Bronchial epithelial cell (primary cell): ENCODE measurements at regions not wholly inside any gene's neighbourhood (a gene's known extent, or its start where the extent isn't known, plus 50 kb on each side); places are given as distances from the start of the nearest gene placed in this dataset.
A peak's percentile ranks its signal among the peaks of the same experiment; 100 is the strongest.
"Not testable (repeated sequence)": the region's sequence is repeated elsewhere in the genome, so short reads cannot be mapped to it uniquely, and the experiment has no call there.

Experiments used
- DNase-seq: peaks from one replicate; pipeline ENCODE4 v3.0.0-alpha.2; 2010; ENCODE audit warnings: low read depth
- FAIRE-seq: peaks from 2 replicates; lab custom pipeline; 2011; peaks lifted over from hg19 to GRCh38; lab: Jason Lieb, UNC
- H3K27me3 ChIP-seq: 2 replicates; pipeline ENCODE4 v1.5.1; 2011; ENCODE audit warnings: low read length; ENCODE audit not compliant: control insufficient read depth, insufficient read depth
- H3K36me3 ChIP-seq: 2 replicates; pipeline ENCODE4 v1.5.1; 2011; ENCODE audit warnings: low read length; ENCODE audit not compliant: control insufficient read depth, insufficient read depth
- H3K4me3 ChIP-seq: 2 replicates; pipeline ENCODE4 v1.5.1; 2011; ENCODE audit warnings: mild to moderate bottlenecking, low read depth, low read length, control low read depth
- CTCF ChIP-seq: IDR thresholded peaks from 2 replicates; pipeline ENCODE4 v1.5.1; 2011; ENCODE audit warnings: mild to moderate bottlenecking, moderate library complexity, low read length, control low read depth, inconsistent platforms; ENCODE audit not compliant: insufficient read depth, severe bottlenecking

DNA sequence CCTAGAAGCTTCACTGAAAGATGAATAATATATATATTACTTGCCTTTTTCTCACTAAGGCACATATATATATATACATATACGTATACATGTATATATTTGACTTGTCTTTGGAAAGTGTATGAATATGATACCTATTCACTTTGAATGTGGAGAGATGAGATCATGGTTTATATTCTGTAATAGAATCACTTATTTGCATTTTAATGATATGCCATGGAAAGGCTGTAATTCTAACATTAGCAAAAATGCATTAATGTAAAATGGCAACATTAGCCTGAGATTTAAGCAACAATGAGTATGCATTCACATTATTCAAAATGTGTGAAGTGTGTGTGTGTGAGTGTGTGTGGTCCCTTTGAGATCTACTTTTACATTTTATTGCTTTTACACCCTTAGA, 54.5 kb upstream of the PRKD1 start:
- no peak for DNase-seq
- no peak for TF ChIP-seq CTCF

DNA sequence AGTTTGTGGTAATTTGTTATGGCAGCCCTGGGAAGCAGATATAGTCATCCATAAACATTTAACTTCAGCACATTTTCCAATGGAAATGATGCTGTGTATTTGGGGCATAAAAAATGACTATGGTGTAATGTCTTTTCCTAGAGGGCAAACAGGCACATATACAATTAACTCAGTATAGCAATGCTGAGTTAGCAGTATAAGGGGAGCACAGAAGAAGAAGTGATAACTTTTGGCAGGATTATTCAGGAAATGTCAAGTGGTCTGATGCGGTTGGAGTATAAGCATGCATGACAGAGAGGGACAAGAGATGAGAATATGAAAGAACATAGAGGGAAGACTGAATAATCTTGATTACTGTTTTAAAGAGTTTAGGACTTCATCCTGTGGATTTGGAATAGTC, 55.3 kb upstream of the PRKD1 start:
- Histone ChIP-seq H3K36me3 (no peaks in the 10 kb centered on the region), H3K4me3 (no peak overlapping the region), H3K27me3 (no peaks in the 10 kb centered on the region)
- TF ChIP-seq CTCF, result no peak
- DNase-seq (no peak), FAIRE-seq (no peak)

More for the DNA sequence above, 54.5 kb upstream of the PRKD1 start:
- no peak overlapping the region for H3K4me3 ChIP-seq
- H3K27me3 ChIP-seq, result no peaks in the 10 kb centered on the region
- H3K36me3 ChIP-seq, result no peaks in the 10 kb centered on the region
- no peak for FAIRE-seq

GRCh38 chr14:29990344-29990857, 62.8 kb upstream of the PRKD1 start:
- not testable (repeated sequence) for H3K4me3 ChIP-seq, FAIRE-seq, DNase-seq, H3K27me3 ChIP-seq, H3K36me3 ChIP-seq

GRCh38 chr14:29990993-29991392, 63.3 kb upstream of the PRKD1 start:
- no peak for TF ChIP-seq CTCF
- DNase-seq (no peak), FAIRE-seq (no peak)
- Histone ChIP-seq H3K36me3 (no peaks in the 10 kb centered on the region), H3K4me3 (no peak overlapping the region), H3K27me3 (no peaks in the 10 kb centered on the region)

DNA sequence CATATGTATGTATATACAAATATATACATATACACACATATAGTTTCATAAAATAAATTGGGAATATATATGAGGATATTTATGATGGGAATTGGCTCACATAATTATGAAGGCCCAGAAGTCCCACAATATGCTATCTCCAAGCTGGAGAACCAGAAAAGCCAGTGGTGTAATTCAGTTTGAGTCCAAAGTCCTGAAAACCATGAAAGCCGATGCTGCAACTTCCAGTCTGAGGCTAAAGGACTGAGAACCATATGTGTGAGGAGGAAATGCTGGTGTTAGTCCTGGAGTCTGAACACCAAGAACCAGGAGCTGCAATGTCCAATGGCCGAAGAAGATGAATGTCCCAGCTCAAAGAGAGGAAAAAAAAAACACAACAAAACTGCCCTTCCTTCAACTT, 65.5 kb upstream of the PRKD1 start:
- H3K27me3 ChIP-seq, result no peaks in the 10 kb centered on the region
- H3K36me3 ChIP-seq, result no peaks in the 10 kb centered on the region
- DNase-seq (no peak), FAIRE-seq (no peak)
- TF ChIP-seq CTCF, result no peak
- H3K4me3 ChIP-seq, result no peak overlapping the region

DNA sequence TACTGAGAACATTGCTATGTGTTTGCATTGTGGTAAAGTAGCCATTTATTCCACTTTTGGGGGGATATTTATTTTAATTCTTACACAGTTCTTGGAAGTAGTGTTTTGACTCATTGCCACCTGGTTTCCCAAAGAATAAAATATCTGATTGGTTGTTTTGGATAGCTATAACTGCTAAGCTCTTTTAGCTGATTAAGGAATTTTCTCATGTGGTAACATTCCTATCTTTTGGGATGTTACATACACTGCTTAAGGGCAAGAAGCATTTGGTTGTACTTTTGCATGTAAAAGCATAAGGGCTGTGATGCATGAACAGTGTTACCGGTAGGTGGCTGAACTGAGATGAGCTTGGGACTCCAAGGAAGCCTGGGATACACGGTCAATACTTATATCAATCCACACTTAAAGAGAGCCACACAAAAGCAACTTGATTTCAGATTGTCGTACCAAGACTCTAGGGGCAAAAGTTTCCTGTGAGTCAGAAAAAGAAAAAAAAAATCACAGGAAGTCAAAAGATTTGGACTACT, 71.4 kb upstream of the PRKD1 start:
- no peak overlapping the region for H3K4me3 ChIP-seq
- no peaks in the 10 kb centered on the region for H3K27me3 ChIP-seq
- H3K36me3 ChIP-seq, result no peaks in the 10 kb centered on the region
- TF ChIP-seq CTCF, result no peak
- DNase-seq, result peak; percentile 7
- no peak for FAIRE-seq
